ENCODE measurements at regions not wholly inside any gene's neighbourhood (a gene's known extent, or its start where the extent isn't known, plus 50 kb on each side); places are given as distances from the start of the nearest gene placed in this dataset.
"Not testable (repeated sequence)": the region's sequence is repeated elsewhere in the genome, so short reads cannot be mapped to it uniquely, and the experiment has no call there.

DNA sequence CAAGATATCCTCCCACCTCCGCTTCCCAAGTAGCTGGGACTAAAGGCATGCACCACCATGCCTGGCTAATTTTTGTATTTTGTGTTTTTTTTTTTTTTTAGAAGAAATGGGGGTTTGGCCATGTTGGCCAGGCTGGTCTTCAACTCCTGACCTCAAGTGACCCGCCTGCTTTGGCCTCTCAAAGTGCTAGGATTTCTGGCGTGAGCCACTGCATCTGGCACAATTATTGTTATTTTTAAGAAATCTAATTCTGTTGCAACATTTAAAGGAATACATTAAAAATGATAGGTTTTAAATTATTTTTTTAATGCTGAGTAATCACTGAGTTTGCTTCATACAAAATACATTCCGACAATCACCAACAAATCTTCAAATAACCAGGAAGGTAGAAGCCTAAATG, 178.1 kb upstream of the SEMA3E start:
- no peaks in the 10 kb centered on the region for H3K4me1 Mint-ChIP-seq
- H3K27ac Mint-ChIP-seq: no peak overlapping the region
- H3K4me3 Mint-ChIP-seq: no peak overlapping the region
- no peaks in the 10 kb centered on the region for H3K36me3 Mint-ChIP-seq (ENCODE audit: low read depth)
- H3K9me3 Mint-ChIP-seq: no peaks in the 10 kb centered on the region
- TF ChIP-seq, protein P1, sequence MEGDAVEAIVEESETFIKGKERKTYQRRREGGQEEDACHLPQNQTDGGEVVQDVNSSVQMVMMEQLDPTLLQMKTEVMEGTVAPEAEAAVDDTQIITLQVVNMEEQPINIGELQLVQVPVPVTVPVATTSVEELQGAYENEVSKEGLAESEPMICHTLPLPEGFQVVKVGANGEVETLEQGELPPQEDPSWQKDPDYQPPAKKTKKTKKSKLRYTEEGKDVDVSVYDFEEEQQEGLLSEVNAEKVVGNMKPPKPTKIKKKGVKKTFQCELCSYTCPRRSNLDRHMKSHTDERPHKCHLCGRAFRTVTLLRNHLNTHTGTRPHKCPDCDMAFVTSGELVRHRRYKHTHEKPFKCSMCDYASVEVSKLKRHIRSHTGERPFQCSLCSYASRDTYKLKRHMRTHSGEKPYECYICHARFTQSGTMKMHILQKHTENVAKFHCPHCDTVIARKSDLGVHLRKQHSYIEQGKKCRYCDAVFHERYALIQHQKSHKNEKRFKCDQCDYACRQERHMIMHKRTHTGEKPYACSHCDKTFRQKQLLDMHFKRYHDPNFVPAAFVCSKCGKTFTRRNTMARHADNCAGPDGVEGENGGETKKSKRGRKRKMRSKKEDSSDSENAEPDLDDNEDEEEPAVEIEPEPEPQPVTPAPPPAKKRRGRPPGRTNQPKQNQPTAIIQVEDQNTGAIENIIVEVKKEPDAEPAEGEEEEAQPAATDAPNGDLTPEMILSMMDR (IDR thresholded peaks at IDR 0.05; ENCODE audit: unreplicated experiment in 3 of 3): no peak
- no peaks in the 10 kb centered on the region for H3K27me3 Mint-ChIP-seq (ENCODE audit: low read depth)

DNA sequence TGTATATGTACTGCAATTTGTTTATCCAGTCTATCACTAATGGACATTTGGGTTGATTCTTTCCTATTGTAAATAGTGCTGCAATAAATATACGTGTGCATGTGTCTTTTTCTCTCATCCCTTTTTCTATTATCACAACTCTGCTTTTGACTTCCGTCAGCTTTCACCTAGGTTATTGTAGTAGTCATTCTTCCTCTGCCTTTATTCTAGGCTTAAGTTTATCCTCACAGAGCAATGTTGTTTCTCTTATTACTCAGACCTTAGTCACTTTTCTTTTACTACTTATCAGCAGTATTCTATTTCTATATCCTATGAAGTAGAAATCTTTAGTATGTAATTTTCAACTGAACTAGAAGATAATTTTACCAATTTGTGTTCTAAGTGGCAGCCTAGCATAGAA, 175.3 kb upstream of the SEMA3E start:
- Mint-ChIP-seq H3K9me3 (no peaks in the 10 kb centered on the region), H3K36me3 (ENCODE audit: low read depth) (no peaks in the 10 kb centered on the region), H3K4me1 (no peaks in the 10 kb centered on the region), H3K4me3 (no peak overlapping the region), H3K27me3 (ENCODE audit: low read depth) (no peaks in the 10 kb centered on the region), H3K27ac (no peak overlapping the region)
- TF ChIP-seq, protein P1 (IDR thresholded peaks at IDR 0.05; ENCODE audit: unreplicated experiment in 3 of 3): no peak

DNA sequence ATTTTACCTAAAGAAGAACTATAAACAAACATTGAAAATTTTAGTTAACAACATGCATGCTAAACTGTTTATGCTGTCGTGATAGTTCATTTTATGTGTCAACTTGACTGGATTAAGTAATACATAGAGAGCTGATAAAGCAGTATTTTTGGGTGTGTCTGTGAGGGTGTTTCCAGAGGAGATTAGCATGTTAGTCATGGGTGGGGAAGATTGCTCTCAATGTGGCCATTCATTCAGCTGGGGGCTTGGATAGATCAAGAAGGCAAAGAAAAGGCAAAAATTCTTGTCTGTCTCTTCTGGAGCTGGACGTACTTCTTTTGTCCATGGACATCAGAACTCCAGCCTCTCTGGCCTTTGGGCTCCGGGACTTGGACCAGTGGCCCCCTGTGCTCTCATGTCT, 172.9 kb upstream of the SEMA3E start:
- Mint-ChIP-seq H3K36me3 (ENCODE audit: low read depth) (no peaks in the 10 kb centered on the region), H3K4me3 (no peak overlapping the region), H3K27me3 (ENCODE audit: low read depth) (no peaks in the 10 kb centered on the region), H3K4me1 (no peaks in the 10 kb centered on the region), H3K27ac (no peak overlapping the region), H3K9me3 (no peaks in the 10 kb centered on the region)
- TF ChIP-seq, protein P1 (IDR thresholded peaks at IDR 0.05; ENCODE audit: unreplicated experiment in 3 of 3): no peak

DNA sequence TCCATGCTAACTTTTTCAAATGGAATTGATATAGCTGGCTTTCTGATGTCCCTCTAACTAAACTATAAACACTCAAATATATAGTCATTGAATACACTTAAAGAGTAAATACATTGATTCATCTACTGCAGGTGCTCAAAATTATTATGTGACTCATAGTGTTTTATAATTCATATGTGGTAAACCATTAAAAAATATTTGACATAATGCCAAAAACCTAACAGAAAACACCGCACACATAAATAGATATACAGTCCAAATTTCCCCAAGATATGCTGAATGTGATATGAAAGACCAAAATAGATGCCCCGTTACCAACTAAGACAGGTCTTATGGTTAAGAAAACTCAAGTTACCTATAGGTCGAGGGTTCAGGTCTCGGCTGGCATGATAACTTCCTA, 171.7 kb upstream of the SEMA3E start:
- Mint-ChIP-seq H3K27ac (no peak overlapping the region), H3K9me3 (no peaks in the 10 kb centered on the region), H3K27me3 (ENCODE audit: low read depth) (no peaks in the 10 kb centered on the region), H3K4me1 (no peaks in the 10 kb centered on the region), H3K4me3 (no peak overlapping the region), H3K36me3 (ENCODE audit: low read depth) (no peaks in the 10 kb centered on the region)
- TF ChIP-seq, protein P1 (IDR thresholded peaks at IDR 0.05; ENCODE audit: unreplicated experiment in 3 of 3): no peak

DNA sequence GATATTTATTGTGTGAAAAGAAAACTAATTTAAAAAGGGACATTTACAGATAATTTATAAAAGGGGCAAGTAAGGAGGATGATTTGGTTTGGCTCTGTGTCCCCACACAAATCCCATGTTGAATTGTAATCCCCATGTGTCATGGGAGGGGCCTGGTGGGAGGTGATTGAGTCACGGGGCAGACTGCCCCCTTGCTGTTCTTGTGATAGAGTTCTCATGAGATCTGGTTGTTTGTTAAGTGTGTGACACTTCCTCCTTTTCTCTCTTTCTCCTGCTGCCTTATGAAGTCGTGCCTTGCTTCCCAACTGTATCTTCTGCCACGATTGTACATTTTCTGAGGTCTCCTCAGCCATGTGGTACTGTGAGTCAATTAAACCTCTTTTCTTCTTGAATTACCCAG, 171.0 kb upstream of the SEMA3E start:
- no peak overlapping the region for H3K4me3 Mint-ChIP-seq
- no peaks in the 10 kb centered on the region for H3K27me3 Mint-ChIP-seq (ENCODE audit: low read depth)
- H3K9me3 Mint-ChIP-seq: no peaks in the 10 kb centered on the region
- no peak overlapping the region for H3K27ac Mint-ChIP-seq
- no peaks in the 10 kb centered on the region for H3K4me1 Mint-ChIP-seq
- no peaks in the 10 kb centered on the region for H3K36me3 Mint-ChIP-seq (ENCODE audit: low read depth)
- TF ChIP-seq, protein P1 (IDR thresholded peaks at IDR 0.05; ENCODE audit: unreplicated experiment in 3 of 3): no peak

DNA sequence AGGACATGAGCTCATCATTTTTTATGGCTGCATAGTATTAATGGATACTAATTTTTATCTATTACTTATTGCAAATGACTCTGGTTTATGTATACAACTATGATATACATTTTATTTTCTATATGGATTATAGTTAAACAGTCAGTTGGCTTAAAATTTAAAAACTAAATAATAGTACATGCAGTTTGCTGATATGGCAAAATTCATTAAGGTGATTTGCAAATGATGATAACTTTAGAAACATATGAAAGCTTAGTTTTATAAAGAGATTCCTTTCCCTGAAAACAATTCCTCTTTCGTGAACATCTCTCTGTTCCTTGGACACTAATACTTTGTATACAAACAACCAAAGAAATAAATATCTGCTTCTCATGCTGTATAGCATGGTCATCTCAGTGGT, 165.5 kb upstream of the SEMA3E start:
- Mint-ChIP-seq H3K4me3 (no peak overlapping the region), H3K36me3 (ENCODE audit: low read depth) (no peaks in the 10 kb centered on the region), H3K27ac (no peak overlapping the region), H3K4me1 (no peaks in the 10 kb centered on the region), H3K27me3 (ENCODE audit: low read depth) (no peaks in the 10 kb centered on the region), H3K9me3 (peaks cover 2% of the 10 kb centered on the region)
- TF ChIP-seq, protein P1 (IDR thresholded peaks at IDR 0.05; ENCODE audit: unreplicated experiment in 3 of 3): no peak

DNA sequence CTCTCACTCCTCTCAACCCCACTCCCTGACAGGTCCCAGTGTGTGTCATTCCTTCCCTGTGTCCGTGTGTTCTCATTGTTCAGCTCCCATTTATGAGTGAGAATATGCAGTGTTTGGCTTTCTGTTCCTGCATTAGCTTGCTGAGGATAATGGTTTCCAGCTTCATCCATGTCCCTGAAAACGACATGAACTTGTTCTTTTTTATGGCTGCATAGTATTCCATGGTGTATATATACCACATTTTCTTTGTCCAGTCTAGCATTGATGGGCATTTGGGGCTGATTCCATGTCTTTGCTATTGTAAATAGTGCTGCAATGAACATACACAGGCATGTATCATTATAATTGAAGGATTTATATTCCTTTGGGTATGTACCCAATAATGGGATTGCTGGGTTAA, 163.6 kb upstream of the SEMA3E start:
- H3K27ac Mint-ChIP-seq; H3K9me3 Mint-ChIP-seq; H3K4me1 Mint-ChIP-seq; H3K36me3 Mint-ChIP-seq (ENCODE audit: low read depth); H3K27me3 Mint-ChIP-seq (ENCODE audit: low read depth); H3K4me3 Mint-ChIP-seq: not testable (repeated sequence)

Data from nephron (organoid).